RWPE1 (cell line): ENCODE measurements at regions not wholly inside any gene's neighbourhood (a gene's known extent, or its start where the extent isn't known, plus 50 kb on each side); places are given as distances from the start of the nearest gene placed in this dataset.

ENCODE experiments used
- CTCF ChIA-PET: fragments of 350-600 bp; sonication (Branson Sonifier 250); formaldehyde crosslinking; extraction: SDS; loops from one replicate; lab custom pipeline; 2021; lab: Yijun Ruan, JAX
- POLR2A ChIA-PET: fragments of 400-600 bp; formaldehyde crosslinking; extraction: SDS; loops from one replicate; lab custom pipeline; 2020; ENCODE audit warnings: antibody characterized with exemption; ENCODE audit not compliant: low non-redundant PET; lab: Yijun Ruan, JAX
- DNase-seq: peaks from one replicate; pipeline ENCODE4 v3.0.0; 2012; ENCODE audit warnings: low spot score
- H3K27ac ChIP-seq: fragments of 450-650 bp; 2 replicates; pipeline ENCODE4 v1.5.1; 2017
- TF ChIP-seq, protein P1 (sequence below): fragments of 450-650 bp; conservative IDR thresholded peaks from 2 replicates; pipeline ENCODE4 v1.5.1; 2017; ENCODE audit warnings: low read depth, mild to moderate bottlenecking

DNA sequence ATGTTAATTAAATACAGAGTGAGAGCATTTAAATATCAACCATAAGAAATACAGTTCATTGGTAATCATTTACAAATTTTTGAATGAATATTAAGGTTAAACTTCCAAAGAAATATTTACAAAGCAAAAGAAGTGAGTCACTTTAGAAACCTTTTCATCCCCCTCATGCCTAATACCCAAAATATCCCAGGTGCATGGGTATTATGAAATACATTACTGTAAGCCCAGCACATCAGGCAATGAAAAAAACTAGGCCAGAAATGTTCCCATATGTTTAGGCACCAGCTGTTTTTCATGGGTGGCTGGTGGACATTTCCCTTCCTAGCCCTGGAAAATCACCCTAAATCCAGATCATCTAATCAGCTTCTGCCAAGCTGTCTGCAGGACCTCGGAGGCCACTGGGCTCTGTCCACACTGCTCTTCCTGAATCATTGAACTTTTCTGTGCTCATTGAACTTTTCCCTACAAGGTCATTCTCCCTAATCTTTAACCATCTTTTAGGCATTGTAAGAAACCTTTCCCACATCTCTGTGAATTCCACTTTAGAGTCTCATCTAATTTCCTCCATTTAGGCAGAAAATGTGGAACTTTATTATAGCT lies 145.3 kb upstream of the STXBP5 start:
- ChIA-PET POLR2A (no interaction called here), CTCF (no interaction called here)
- TF ChIP-seq, protein P1, sequence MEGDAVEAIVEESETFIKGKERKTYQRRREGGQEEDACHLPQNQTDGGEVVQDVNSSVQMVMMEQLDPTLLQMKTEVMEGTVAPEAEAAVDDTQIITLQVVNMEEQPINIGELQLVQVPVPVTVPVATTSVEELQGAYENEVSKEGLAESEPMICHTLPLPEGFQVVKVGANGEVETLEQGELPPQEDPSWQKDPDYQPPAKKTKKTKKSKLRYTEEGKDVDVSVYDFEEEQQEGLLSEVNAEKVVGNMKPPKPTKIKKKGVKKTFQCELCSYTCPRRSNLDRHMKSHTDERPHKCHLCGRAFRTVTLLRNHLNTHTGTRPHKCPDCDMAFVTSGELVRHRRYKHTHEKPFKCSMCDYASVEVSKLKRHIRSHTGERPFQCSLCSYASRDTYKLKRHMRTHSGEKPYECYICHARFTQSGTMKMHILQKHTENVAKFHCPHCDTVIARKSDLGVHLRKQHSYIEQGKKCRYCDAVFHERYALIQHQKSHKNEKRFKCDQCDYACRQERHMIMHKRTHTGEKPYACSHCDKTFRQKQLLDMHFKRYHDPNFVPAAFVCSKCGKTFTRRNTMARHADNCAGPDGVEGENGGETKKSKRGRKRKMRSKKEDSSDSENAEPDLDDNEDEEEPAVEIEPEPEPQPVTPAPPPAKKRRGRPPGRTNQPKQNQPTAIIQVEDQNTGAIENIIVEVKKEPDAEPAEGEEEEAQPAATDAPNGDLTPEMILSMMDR: no peak
- no peak overlapping the region for H3K27ac ChIP-seq
- DNase-seq: no peak

DNA sequence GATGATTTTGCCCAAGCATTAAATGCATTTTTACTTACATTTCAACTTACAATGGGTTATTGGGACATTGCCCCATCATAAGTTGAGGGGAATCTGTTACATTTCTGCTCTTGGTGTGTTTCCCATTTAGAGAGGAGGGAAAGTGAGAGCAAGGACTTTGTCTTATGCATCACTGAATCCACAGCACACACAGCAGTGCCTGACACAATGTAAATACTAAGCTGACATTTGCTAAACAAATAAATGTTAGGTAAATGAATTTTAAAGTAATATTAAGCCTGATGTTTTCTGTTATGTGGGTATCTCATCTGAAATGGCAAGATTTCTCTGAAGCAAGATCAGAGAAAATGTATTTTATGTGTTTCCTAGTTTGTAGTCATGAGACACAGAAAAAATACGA lies 143.6 kb upstream of the STXBP5 start:
- H3K27ac ChIP-seq: no peak overlapping the region
- TF ChIP-seq, protein P1: no peak
- ChIA-PET POLR2A (no interaction called here), CTCF (no interaction called here)
- no peak for DNase-seq

DNA sequence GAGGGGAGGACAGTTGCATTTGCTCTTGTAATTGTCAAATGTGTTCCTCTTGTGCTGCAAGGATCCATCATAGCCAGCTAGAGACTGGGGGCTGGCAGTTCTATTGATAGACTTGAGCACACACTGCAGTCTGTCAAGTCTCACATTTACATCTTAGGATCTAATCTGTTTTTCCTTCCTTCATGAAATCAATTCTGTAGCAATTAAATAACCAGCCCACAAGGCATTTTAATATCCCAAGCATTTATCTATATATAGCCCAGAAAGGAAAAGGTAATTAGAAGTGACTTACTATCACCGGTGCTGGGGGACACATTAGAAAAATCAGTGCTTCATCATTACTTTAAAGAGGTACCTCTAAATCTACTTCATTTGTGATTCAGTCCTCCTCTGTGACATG lies 143.0 kb upstream of the STXBP5 start:
- CTCF ChIA-PET: no interaction called here
- H3K27ac ChIP-seq: no peak overlapping the region
- POLR2A ChIA-PET: no interaction called here
- TF ChIP-seq, protein P1: no peak
- DNase-seq: no peak

DNA sequence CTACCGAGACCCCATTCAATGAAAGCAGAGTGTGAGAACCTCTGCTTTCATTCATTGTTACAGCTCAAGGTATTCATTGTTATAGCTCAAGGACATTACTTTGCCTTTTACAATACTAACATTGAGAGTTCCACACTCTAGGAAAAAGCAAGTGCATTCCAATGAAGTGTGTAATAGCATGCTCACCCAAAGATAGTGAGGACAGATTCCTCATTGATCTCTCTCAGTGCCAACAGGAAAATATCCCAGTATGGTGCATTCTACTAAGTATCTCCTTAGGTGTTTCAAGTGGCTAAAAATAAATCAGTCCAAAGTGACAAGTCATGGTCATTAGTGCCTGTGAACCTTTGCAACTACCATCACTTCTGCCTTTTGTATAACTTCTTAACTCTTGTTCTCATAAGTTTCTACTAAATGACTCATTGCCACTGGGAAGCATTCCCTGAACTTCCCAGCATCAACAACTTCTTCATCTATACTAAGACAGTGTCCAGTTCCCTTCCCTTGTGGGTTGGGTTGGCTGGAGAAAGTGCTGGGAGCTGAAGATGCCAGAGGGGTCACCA lies 140.7 kb upstream of the STXBP5 start:
- peak; percentile 20 for DNase-seq
- ChIA-PET POLR2A (no interaction called here), CTCF (no interaction called here)
- TF ChIP-seq, protein P1: no peak
- H3K27ac ChIP-seq: no peak overlapping the region

DNA sequence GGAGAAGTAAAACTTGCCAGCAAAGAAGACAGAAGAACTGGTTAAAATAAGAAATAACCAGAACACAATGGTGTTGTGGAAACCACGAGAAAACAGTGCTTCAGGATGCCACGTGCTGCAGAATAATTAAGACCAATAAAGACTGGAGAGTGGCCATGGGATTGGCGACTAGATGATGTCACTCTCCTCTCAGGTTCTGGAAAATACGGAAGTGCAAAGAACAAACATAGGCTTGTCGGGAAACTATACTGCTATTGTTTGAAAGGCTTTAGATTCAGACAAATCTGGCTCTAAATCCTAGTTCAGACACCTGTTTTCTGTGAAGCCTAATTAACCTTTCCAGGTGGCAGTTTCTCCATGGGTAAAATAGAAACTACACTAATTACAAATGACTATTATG lies 138.4 kb upstream of the STXBP5 start:
- DNase-seq: no peak
- CTCF ChIA-PET: no interaction called here

DNA sequence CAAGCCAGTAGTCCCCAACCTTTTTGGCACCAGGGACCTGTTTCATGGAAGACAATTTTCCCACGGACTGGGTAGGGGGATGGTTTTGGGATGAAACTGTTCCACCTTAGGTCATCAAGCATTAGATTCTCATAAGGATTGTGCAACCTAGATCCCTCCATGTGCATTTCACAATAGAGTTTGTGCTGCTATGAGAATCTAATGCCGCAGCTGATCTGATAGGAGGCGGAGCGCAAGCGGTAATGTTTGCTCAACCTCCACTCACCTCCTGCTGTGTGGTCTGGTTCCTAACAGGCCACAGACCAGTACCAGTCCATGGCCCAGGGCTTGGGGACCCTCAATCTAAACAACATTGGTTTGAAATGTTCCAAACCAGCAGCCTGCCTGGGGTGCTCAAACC lies 137.0 kb upstream of the STXBP5 start:
- CTCF ChIA-PET: no interaction called here
- POLR2A ChIA-PET: no interaction called here
- DNase-seq: no peak
- no peak overlapping the region for H3K27ac ChIP-seq
- TF ChIP-seq, protein P1: no peak

More for the DNA sequence above, 138.4 kb upstream of the STXBP5 start:
- POLR2A ChIA-PET: no interaction called here
- H3K27ac ChIP-seq: no peak overlapping the region
- TF ChIP-seq, protein P1: no peak
